HG02588 (cell line): ENCODE measurements at regions not wholly inside any gene's neighbourhood (a gene's known extent, or its start where the extent isn't known, plus 50 kb on each side); places are given as distances from the start of the nearest gene placed in this dataset.
"Not testable (repeated sequence)": the region's sequence is repeated elsewhere in the genome, so short reads cannot be mapped to it uniquely, and the experiment has no call there.

Source experiments
- ATAC-seq: cut with Tn5 transposase; IDR thresholded peaks from one replicate; pipeline ENCODE4 v1.9.1; 2021; ENCODE audit warnings: mild to moderate bottlenecking, moderate library complexity; ENCODE audit not compliant: unreplicated experiment

- no peak for ATAC-seq
Observed at GRCh38 chr15:38614621-38615020, 50.0 kb upstream of the RASGRP1 start.

- no peak for ATAC-seq
Observed at GRCh38 chr15:38617831-38618230, 53.2 kb upstream of the RASGRP1 start.

- ATAC-seq, result no peak
Observed at GRCh38 chr15:38618242-38618955, 53.8 kb upstream of the RASGRP1 start.

GRCh38 chr15:38620098-38620497 is 55.5 kb upstream of the RASGRP1 start:
- ATAC-seq, result no peak

- no peak for ATAC-seq
Observed at GRCh38 chr15:38620851-38621594, 56.4 kb upstream of the RASGRP1 start.

- ATAC-seq, result no peak
Observed at GRCh38 chr15:38622304-38622703, 57.7 kb upstream of the RASGRP1 start.

- ATAC-seq, result no peak
Observed at GRCh38 chr15:38622908-38623307, 58.3 kb upstream of the RASGRP1 start.

- no peak for ATAC-seq
Observed at GRCh38 chr15:38623744-38624143, 59.1 kb upstream of the RASGRP1 start.

- no peak for ATAC-seq
Observed at GRCh38 chr15:38624244-38625205, 59.9 kb upstream of the RASGRP1 start.

- no peak for ATAC-seq
Observed at GRCh38 chr15:38625886-38626285, 61.3 kb upstream of the RASGRP1 start.

GRCh38 chr15:38626443-38627050 is 61.9 kb upstream of the RASGRP1 start:
- ATAC-seq, result no peak

GRCh38 chr15:38627689-38628277 is 63.2 kb upstream of the RASGRP1 start:
- ATAC-seq, result no peak

- ATAC-seq, result no peak
Observed at GRCh38 chr15:38631119-38632075, 66.8 kb upstream of the RASGRP1 start.

- no peak for ATAC-seq
Observed at GRCh38 chr15:38635170-38635569, 70.6 kb upstream of the RASGRP1 start.

- ATAC-seq, result no peak
Observed at GRCh38 chr15:38636597-38636996, 72.0 kb upstream of the RASGRP1 start.

GRCh38 chr15:38638126-38638525 is 73.5 kb upstream of the RASGRP1 start:
- ATAC-seq, result no peak

- ATAC-seq, result no peak
Observed at GRCh38 chr15:38638811-38639210, 74.2 kb upstream of the RASGRP1 start.

- ATAC-seq, result peak; percentile 51
Observed at GRCh38 chr15:38642689-38643270, 78.2 kb upstream of the RASGRP1 start.

GRCh38 chr15:38644353-38644752 is 79.7 kb upstream of the RASGRP1 start:
- not testable (repeated sequence) for ATAC-seq
